Lower lobe of right lung (tissue), 2 donors: ENCODE measurements at regions not wholly inside any gene's neighbourhood (a gene's known extent, or its start where the extent isn't known, plus 50 kb on each side); places are given as distances from the start of the nearest gene placed in this dataset.
A peak's percentile ranks its signal among the peaks of the same experiment; 100 is the strongest.

Experiments used
- ATAC-seq, 2 donors: fragments of 200-7000 bp; cut with Tn5 transposase; one replicate each; pipeline ENCODE4 v1.9.1; 2020 to 2022; ENCODE audit warnings: mild to moderate bottlenecking in 2 of 2, moderate library complexity in 2 of 2
- DNase-seq: peaks from one replicate; pipeline ENCODE4 v3.0.0-alpha.2; 2020
- H3K27ac ChIP-seq: fragments of 200-600 bp; one replicate; pipeline ENCODE4 v1.8.0; 2022
- H3K27me3 ChIP-seq: fragments of 200-600 bp; one replicate; pipeline ENCODE4 v1.8.0; 2022; ENCODE audit warnings: low read depth
- H3K36me3 ChIP-seq: fragments of 200-600 bp; one replicate; pipeline ENCODE4 v1.8.0; 2022; ENCODE audit warnings: mild to moderate bottlenecking
- H3K4me1 ChIP-seq: fragments of 200-600 bp; one replicate; pipeline ENCODE4 v1.8.0; 2022
- H3K4me3 ChIP-seq: fragments of 200-600 bp; one replicate; pipeline ENCODE4 v1.8.0; 2022; ENCODE audit warnings: mild to moderate bottlenecking
- H3K9me3 ChIP-seq: fragments of 200-600 bp; one replicate; pipeline ENCODE4 v1.8.0; 2022
- CTCF ChIP-seq: fragments of 200-600 bp; IDR thresholded peaks from one replicate; pipeline ENCODE4 v1.8.0; 2022; ENCODE audit warnings: antibody characterized with exemption, mild to moderate bottlenecking
- intact Hi-C: fragments of 100-400 bp; cut with DNase I; formaldehyde crosslinking; loops from one replicate; pipeline ENCODE4 v1.11.0; 2022
- donor health status: DM: no; HTN: yes; CAD: no; lungs with severe emphysema.

- H3K9me3 ChIP-seq: no peaks in the 10 kb centered on the region
- DNase-seq: no peak
- H3K36me3 ChIP-seq: no peaks in the 10 kb centered on the region
- H3K27ac ChIP-seq: no peak overlapping the region
- peak; percentile 40 to 55 for ATAC-seq
- H3K4me3 ChIP-seq: no peak overlapping the region
- H3K4me1 ChIP-seq: peaks cover 13% of the 10 kb centered on the region
- no peak for TF ChIP-seq CTCF
- intact Hi-C loops: no loop called here
- no peaks in the 10 kb centered on the region for H3K27me3 ChIP-seq
These were observed 65.1 kb upstream of the ATP1B1 start for GRCh38 chr1:169041366-169041765.

DNA sequence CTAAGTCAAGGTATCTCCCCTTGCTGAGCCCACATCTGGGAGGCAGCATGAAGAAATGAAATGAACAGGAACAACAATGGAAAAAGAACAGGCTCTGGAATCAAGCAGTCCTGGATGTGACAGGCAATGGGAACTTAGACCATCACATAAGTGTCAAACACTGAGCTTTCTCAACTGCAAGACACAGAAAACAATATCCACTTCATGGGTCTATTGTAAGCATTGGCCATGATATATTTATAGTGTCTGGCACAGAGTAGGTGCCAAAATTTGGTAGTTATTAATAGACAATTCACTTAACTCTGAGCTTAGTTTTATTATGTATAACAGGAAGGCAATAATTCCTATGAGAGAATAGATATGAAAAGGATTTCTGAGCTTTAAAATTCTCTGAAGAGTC lies 64.1 kb upstream of the ATP1B1 start:
- Histone ChIP-seq H3K4me3 (no peak overlapping the region), H3K9me3 (no peaks in the 10 kb centered on the region), H3K27ac (no peak overlapping the region), H3K27me3 (no peaks in the 10 kb centered on the region), H3K36me3 (no peaks in the 10 kb centered on the region), H3K4me1 (peaks cover 13% of the 10 kb centered on the region)
- no peak for TF ChIP-seq CTCF
- DNase-seq (no peak), ATAC-seq (no peak)
- intact Hi-C loops: no loop called here

GRCh38 chr1:169043823-169044222 lies 62.7 kb upstream of the ATP1B1 start:
- Histone ChIP-seq H3K4me3 (no peak overlapping the region), H3K27me3 (no peaks in the 10 kb centered on the region), H3K36me3 (no peaks in the 10 kb centered on the region), H3K27ac (peak overlapping the region; percentile 22), H3K4me1 (peaks cover 13% of the 10 kb centered on the region), H3K9me3 (no peaks in the 10 kb centered on the region)
- intact Hi-C loops: no loop called here
- no peak for TF ChIP-seq CTCF
- DNase-seq: no peak
- ATAC-seq: no peak

- H3K4me3 ChIP-seq: no peak overlapping the region
- peaks cover 13% of the 10 kb centered on the region for H3K4me1 ChIP-seq
- DNase-seq: no peak
- no peaks in the 10 kb centered on the region for H3K9me3 ChIP-seq
- intact Hi-C loops: no loop called here
- no peaks in the 10 kb centered on the region for H3K36me3 ChIP-seq
- ATAC-seq: peak; percentile 82 to 90
- peak overlapping the region; percentile 22 for H3K27ac ChIP-seq
- no peak for TF ChIP-seq CTCF
- H3K27me3 ChIP-seq: no peaks in the 10 kb centered on the region
These were observed 62.2 kb upstream of the ATP1B1 start for GRCh38 chr1:169044296-169044695.

- TF ChIP-seq CTCF: no peak
- DNase-seq (no peak), ATAC-seq (no peak)
- no peaks in the 10 kb centered on the region for H3K9me3 ChIP-seq
- no peaks in the 10 kb centered on the region for H3K36me3 ChIP-seq
- H3K27me3 ChIP-seq: no peaks in the 10 kb centered on the region
- H3K4me3 ChIP-seq: no peak overlapping the region
- intact Hi-C loops: no loop called here
- H3K27ac ChIP-seq: peak overlapping the region; percentile 54
- peaks cover 13% of the 10 kb centered on the region for H3K4me1 ChIP-seq
These were observed 61.5 kb upstream of the ATP1B1 start for GRCh38 chr1:169044971-169045370.

DNA sequence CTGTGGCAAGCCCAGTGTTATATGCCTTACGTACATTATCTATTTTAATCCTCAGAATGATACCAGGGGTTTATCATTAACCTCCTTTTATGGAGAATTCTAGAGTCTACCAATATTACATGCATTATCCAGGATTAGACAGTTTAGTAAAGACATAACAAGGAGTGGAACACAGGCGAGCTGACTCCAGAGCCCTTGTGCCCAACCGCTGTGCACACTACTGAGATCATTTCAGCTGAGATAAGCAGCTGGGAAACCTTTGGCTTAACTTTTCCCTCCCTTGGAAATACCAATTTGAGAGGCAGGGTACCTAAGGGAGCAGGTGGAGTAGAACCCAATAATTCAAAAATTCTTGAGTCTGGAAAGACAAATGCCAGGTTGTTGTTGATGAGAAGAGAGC lies 59.8 kb upstream of the ATP1B1 start:
- DNase-seq (no peak), ATAC-seq (no peak)
- Histone ChIP-seq H3K36me3 (no peaks in the 10 kb centered on the region), H3K4me1 (peaks cover 13% of the 10 kb centered on the region), H3K4me3 (no peak overlapping the region), H3K27me3 (no peaks in the 10 kb centered on the region), H3K9me3 (no peaks in the 10 kb centered on the region), H3K27ac (no peak overlapping the region)
- intact Hi-C loops: no loop called here
- no peak for TF ChIP-seq CTCF
